ENCODE measurements at regions not wholly inside any gene's neighbourhood (a gene's known extent, or its start where the extent isn't known, plus 50 kb on each side); places are given as distances from the start of the nearest gene placed in this dataset.

- DNase-seq = no peak
Observed at GRCh38 chr12:28827861-28828260, 321.2 kb upstream of the FAR2 start.

DNA sequence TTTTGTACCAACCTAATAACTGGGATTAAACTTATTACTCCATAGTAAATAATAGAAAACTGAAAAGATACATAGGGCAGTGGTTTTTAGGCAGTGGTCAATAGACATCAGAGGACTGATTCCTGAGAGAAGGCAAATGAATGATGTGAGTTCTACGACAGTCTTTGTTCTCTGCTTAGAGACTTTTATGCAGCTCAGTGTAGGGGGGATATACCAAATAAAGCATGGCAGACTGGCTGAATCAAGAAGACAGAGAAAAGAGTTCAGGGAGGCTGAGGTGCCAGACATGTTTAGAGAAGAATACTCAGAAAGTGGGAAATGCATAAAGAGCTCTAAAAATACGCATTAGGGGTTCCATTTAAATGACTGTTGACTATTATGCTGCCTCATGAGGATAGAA, 320.8 kb upstream of the FAR2 start:
- DNase-seq = no peak

DNA sequence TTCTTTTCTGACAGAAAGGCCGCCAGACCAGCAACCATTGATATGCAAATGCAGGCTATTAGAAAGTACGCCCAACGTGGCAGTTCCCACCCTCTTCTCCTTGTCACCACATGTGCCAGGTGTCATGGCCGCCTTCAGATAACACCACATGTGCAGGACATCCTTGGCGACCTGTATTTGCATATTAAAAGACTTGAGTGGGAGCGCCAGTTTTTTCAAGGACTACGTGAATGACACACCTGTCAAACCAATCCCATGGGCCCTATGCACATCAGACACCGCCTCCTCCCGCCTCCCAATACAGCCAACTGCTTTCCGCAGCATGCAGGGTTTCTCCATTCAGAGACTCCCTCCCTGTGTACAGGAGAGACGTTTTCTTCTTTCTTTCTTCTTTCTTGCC, 318.6 kb upstream of the FAR2 start:
- DNase-seq = no peak

- DNase-seq = no peak
Observed at GRCh38 chr12:28844718-28845117, 304.4 kb upstream of the FAR2 start.

DNA sequence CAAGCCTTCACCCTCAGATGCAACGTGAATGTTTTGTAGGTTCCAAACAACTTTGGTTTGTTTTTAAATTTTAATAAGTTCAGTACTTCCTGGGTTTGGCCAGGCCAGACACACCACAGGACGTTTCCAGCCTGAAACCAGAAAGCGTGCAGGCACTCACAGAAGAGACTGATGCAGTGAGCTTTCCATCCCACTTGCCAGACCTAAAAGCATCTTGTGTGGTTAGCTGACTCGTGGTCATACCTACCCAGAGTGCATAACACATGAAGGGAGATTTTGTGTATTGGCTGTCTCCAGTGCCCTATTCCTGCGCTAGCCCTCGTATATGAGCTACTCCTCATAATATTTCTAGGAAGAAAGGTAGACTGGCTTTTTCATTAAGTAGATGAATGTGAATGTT, 297.3 kb upstream of the FAR2 start:
- DNase-seq = no peak

- DNase-seq = no peak
Observed at GRCh38 chr12:28855761-28856310, 293.2 kb upstream of the FAR2 start.

DNA sequence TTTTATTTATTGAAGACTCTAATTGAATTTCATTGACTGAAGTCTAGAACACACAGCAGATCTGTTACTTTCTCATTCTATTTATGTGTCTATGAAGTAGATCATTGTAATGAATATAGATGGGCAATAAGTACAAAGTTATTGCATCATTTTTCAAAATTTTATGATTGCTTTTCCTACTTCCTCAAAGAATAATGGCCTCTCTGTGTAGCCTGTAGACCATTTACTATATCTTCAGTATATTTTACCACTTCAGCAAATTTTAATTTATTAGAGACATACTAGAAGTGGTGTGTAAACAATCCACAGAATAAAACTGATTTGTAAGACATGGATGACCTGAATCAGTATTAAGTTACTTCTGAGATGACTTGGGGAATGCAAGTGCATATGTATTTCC, 291.7 kb upstream of the FAR2 start:
- DNase-seq = no peak

GRCh38 chr12:28859551-28859950, 289.5 kb upstream of the FAR2 start:
- no peak for DNase-seq

- no peak for DNase-seq
Observed at GRCh38 chr12:28865776-28866175, 283.3 kb upstream of the FAR2 start.

GRCh38 chr12:28866296-28866695, 282.8 kb upstream of the FAR2 start:
- DNase-seq = no peak

DNA sequence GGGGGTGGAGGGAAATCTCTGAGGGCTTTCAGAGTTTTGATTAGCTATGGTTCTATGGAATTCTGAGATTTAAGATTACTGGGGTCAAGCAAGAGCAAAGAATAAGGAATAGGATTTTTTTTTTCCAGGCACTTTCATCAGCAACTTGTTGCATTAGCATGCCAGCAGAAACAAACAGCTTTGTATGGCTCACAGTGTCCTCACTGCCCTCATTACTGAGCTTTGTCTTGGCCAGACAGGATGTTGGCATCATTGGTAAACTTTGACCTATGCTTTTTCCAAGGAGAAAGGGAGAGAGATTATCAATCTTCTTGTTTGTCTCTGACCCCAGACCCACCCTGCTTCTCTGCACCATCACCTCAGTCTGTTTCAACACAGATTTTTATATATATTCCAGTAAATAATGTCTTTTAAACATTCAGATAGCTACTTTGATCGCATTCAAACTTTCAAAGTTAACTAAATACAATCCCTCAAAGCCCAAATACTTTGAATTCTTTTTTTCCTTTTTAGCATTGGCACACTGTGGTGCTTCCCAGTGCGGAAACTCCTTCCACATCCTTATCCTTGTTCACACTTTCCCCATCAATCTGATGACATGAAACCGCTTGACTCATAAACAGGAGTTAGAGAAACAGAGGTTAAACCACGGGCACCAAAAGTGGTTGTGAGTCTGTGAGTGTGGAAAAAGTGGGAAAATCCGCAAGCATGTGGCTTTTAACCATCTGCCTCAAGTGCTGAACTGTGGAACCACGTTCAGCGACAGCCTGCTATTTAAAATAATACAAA, 282.2 kb upstream of the FAR2 start:
- no peak for DNase-seq

DNA sequence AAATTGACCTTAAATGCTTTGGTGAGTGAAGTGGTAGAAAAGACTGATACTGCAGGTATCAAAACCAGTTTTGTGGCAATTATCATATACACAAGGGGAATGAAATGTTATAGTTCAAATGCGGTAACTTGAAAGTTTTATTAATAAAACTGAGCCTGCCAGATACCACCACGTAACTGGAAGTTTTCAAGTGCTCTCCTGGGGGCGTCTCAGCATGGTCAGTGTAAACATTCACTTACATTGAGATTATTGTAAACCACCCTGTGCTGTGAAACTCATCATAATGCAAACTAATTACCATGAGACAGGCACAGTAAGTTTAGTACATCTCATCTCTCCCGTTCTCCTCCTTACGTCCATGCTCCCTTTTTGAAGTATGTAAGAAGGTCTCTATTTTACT, 280.7 kb upstream of the FAR2 start:
- DNase-seq = no peak

DNA sequence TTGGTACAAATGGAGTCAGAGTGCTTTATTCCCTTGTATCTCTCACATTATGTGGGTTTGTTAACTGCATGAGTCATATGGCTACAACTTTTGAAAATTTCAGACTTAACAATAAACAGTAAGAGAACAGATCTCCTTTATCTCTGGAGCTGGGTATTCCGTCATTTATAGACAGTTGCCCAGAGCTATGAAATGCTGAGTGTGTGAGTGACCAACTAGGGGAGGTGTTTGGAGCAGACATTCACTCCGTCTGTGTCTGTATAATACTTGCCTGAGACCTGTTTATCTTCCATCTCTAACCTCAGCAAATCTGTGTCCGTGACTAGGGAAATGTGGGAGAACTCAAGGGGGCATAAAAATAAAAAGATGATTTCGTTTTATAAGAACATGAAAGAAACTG, 279.9 kb upstream of the FAR2 start:
- DNase-seq = no peak

DNA sequence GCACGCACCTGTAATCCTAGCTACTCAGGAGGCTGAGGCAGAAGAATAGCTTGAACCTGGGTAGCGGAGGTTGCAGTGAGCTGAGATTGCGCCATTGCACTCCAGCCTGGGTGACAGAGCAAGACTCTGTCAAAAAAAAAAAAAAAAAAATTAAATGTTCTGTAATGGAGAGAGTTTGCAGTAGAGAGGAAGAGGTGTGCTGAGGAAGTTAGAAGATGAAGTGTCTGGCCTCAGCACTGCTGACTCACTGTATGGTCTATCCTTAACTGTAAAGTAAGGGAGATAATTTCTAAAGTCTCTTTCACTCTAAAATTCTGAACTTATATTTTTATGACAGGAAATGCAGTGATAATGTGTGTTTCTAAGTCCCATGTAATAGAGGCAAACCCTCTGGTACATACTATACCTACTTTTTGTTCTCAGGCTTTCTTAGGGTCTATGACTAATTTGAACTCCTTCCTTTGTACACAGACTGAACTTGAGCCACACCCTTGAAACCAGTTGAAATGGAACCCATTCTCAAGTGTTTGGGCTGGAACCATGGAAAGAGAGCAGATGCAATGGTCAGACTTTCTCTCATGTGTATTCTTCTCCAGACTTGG, 278.1 kb upstream of the FAR2 start:
- no peak for DNase-seq

GRCh38 chr12:28872654-28873268, 276.3 kb upstream of the FAR2 start:
- no peak for DNase-seq

- DNase-seq = no peak
Observed at GRCh38 chr12:28874758-28875157, 274.3 kb upstream of the FAR2 start.

DNA sequence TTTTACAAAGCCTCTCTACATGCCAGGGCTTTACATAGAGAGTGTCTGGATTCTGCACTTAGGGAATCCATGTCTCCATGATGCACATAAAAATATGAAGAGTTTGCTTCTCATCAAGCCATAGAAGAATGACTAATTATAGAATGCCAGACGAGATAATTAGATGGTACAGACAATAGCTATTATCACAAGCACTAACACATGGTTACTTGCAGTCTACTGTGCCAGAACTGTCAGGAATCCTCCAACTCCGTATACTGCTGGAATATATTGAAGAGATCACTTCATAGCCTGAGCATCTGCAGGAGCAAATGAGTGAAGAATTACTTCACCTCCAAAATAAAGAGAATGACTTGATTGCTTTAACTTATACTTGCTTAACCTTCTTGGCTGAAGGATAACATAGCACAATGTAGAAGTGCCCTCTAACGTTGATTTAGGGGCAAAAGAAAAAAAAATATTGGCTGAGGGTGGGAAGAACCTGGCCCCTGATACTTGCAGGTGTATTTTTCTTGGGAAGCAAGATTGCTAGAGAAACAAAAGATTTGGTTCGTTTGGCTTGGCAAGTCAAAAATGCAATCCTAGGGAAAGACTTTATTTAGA, 272.8 kb upstream of the FAR2 start:
- DNase-seq = no peak

GRCh38 chr12:28877854-28878253, 271.2 kb upstream of the FAR2 start:
- DNase-seq = no peak

- no peak for DNase-seq
Observed at GRCh38 chr12:28878629-28879028, 270.4 kb upstream of the FAR2 start.

- no peak for DNase-seq
Observed at GRCh38 chr12:28879379-28879778, 269.7 kb upstream of the FAR2 start.

DNA sequence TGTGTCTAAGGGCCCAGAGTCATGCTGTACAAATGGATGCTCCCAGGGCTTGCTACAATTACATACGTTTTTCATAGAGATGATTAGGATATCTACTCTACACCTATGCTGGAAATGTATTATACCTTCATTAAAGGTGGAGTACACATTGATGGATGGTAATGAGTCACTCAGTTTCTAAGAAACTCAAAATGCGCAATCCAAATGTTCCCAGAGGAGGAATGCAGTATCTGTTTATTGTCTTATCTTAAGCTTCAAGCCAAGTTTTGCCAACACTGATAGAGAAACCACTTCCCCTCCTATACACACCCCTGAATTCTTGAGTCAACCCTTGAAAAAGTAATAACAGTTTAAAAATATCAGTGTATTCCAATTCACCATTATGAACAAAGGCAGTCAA, 266.6 kb upstream of the FAR2 start:
- DNase-seq = no peak

DNA sequence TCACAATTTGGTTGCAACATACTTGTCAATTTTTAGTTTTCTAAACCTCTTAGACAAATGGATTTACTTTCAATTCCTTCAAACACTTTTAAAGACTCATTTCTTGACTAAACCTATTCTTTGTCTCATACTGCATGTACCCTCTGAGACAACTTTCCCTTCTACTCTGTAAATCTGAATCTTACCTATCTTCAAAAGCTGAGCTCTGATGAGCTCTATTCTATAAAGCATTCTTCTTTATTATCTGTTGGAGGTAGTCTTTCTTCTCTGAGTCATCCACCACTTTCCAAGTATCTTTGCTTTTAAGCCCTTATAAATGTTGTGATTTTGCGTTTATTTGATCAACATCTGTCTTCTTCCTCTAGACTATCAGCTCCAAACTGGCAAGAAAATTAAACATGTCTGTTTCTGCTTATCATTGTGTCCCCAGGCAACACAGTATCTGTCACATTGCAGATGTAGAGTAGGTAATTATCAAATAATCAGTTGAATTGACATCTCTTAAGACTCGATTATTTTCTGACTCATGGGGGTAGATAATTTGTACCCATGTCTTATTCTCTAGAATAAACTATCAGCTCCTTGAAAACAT, 265.6 kb upstream of the FAR2 start:
- DNase-seq = no peak

All from NK-92 treated with Interleukin-12 subunit alpha and Interleukin-12 subunit beta, amount 100 ng/mL, for 24 hours (cell line).